Hepatocyte (in vitro differentiated cells): ENCODE measurements at regions not wholly inside any gene's neighbourhood (a gene's known extent, or its start where the extent isn't known, plus 50 kb on each side); places are given as distances from the start of the nearest gene placed in this dataset.
A peak's percentile ranks its signal among the peaks of the same experiment; 100 is the strongest.

Source experiments
- DNase-seq: peaks from one replicate; pipeline ENCODE4 v3.0.0-alpha.2; 2016; ENCODE audit warnings: low spot score
- H2AFZ ChIP-seq: fragments of 200-600 bp; sonication (generic); 2 replicates; pipeline ENCODE4 v1.6.0; 2016; ENCODE audit warnings: antibody characterized with exemption, mild to moderate bottlenecking
- H3K27ac ChIP-seq: fragments of 200-600 bp; sonication (generic); 2 replicates; pipeline ENCODE4 v1.5.1; 2016; ENCODE audit warnings: mild to moderate bottlenecking
- H3K27me3 ChIP-seq: fragments of 200-600 bp; sonication (generic); 2 replicates; pipeline ENCODE4 v1.6.1; 2016
- H3K36me3 ChIP-seq: fragments of 200-600 bp; sonication (generic); replicated peaks from 2 replicates; pipeline ENCODE4 v1.5.1; 2016; ENCODE audit warnings: low read depth; ENCODE audit not compliant: insufficient read depth
- H3K4me1 ChIP-seq: fragments of 200-600 bp; sonication (generic); 2 replicates; pipeline ENCODE4 v1.5.1; 2016; ENCODE audit warnings: mild to moderate bottlenecking, moderate library complexity; ENCODE audit not compliant: insufficient read depth
- H3K4me2 ChIP-seq: fragments of 200-600 bp; sonication (generic); 2 replicates; pipeline ENCODE4 v1.6.0; 2016
- H3K4me3 ChIP-seq: fragments of 200-600 bp; sonication (generic); 2 replicates; pipeline ENCODE4 v1.5.1; 2016; ENCODE audit warnings: mild to moderate bottlenecking
- H3K79me2 ChIP-seq: fragments of 200-600 bp; sonication (generic); 2 replicates; pipeline ENCODE4 v1.6.0; 2017; ENCODE audit warnings: mild to moderate bottlenecking
- H3K9me2 ChIP-seq: fragments of 200-600 bp; sonication (generic); replicated peaks from 2 replicates; pipeline ENCODE4 v1.6.0; 2017; ENCODE audit warnings: mild to moderate bottlenecking; ENCODE audit not compliant: insufficient read depth
- H3K9me3 ChIP-seq: fragments of 200-600 bp; sonication (generic); 2 replicates; pipeline ENCODE4 v1.5.1; 2016; ENCODE audit warnings: low read depth, mild to moderate bottlenecking
- H4K20me1 ChIP-seq: fragments of 200-600 bp; sonication (generic); 2 replicates; pipeline ENCODE4 v1.6.0; 2016; ENCODE audit warnings: mild to moderate bottlenecking; ENCODE audit not compliant: insufficient read depth, poor library complexity, severe bottlenecking
- EZH2 ChIP-seq: fragments of 200-600 bp; sonication (generic); IDR thresholded peaks from 2 replicates; pipeline ENCODE4 v1.6.1; 2016; ENCODE audit warnings: antibody characterized with exemption, mild to moderate bottlenecking, borderline replicate concordance
- EZH2phosphoT487 ChIP-seq: fragments of 200-600 bp; sonication (generic); IDR thresholded peaks from one replicate; pipeline ENCODE4 v1.6.1; 2018; ENCODE audit warnings: antibody characterized with exemption, mild to moderate bottlenecking, low read depth, moderate library complexity; ENCODE audit not compliant: unreplicated experiment, severe bottlenecking
- WGBS: methylation state at CpG from one replicate; pipeline ENCODE4 v1.1.6; 2016; ENCODE audit warnings: low lambda C conversion rate; ENCODE audit errors: missing lambda C conversion rate; 5-methylcytosine and 5-hydroxymethylcytosine counted together
- TF ChIP-seq, protein P1 (sequence below): fragments of 200-600 bp; sonication (generic); IDR thresholded peaks from 2 replicates; pipeline ENCODE4 v1.5.1; 2016; ENCODE audit warnings: antibody characterized with exemption, mild to moderate bottlenecking; ENCODE audit not compliant: poor library complexity

- no peaks in the 10 kb centered on the region for H3K4me1 ChIP-seq
- no peaks in the 10 kb centered on the region for H4K20me1 ChIP-seq
- no peak overlapping the region for H2AFZ ChIP-seq
- H3K36me3 ChIP-seq, result no peaks in the 10 kb centered on the region
- H3K9me2 ChIP-seq, result no peaks in the 10 kb centered on the region
- H3K27me3 ChIP-seq, result no peaks in the 10 kb centered on the region
- H3K9me3 ChIP-seq, result no peaks in the 10 kb centered on the region
- peak overlapping the region; percentile 12 for H3K27ac ChIP-seq
- 62% methylated on average over 11 of the region's 11 CpGs for WGBS
- H3K79me2 ChIP-seq, result no peaks in the 10 kb centered on the region
- TF ChIP-seq, protein P1, sequence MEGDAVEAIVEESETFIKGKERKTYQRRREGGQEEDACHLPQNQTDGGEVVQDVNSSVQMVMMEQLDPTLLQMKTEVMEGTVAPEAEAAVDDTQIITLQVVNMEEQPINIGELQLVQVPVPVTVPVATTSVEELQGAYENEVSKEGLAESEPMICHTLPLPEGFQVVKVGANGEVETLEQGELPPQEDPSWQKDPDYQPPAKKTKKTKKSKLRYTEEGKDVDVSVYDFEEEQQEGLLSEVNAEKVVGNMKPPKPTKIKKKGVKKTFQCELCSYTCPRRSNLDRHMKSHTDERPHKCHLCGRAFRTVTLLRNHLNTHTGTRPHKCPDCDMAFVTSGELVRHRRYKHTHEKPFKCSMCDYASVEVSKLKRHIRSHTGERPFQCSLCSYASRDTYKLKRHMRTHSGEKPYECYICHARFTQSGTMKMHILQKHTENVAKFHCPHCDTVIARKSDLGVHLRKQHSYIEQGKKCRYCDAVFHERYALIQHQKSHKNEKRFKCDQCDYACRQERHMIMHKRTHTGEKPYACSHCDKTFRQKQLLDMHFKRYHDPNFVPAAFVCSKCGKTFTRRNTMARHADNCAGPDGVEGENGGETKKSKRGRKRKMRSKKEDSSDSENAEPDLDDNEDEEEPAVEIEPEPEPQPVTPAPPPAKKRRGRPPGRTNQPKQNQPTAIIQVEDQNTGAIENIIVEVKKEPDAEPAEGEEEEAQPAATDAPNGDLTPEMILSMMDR, result no peak
- no peak for TF ChIP-seq EZH2
- TF ChIP-seq EZH2phosphoT487, result no peak
- H3K4me2 ChIP-seq, result no peak overlapping the region
- H3K4me3 ChIP-seq, result no peak overlapping the region
- DNase-seq, result no peak
These were observed 164.3 kb downstream of the MIS18A start for GRCh38 chr21:32114419-32115035.

- no peak for DNase-seq
- Histone ChIP-seq H3K36me3 (no peaks in the 10 kb centered on the region), H3K4me3 (no peak overlapping the region), H3K9me3 (no peaks in the 10 kb centered on the region), H3K9me2 (no peaks in the 10 kb centered on the region), H3K4me1 (no peaks in the 10 kb centered on the region), H3K27me3 (no peaks in the 10 kb centered on the region), H2AFZ (no peak overlapping the region), H3K27ac (no peak overlapping the region), H3K4me2 (no peak overlapping the region), H4K20me1 (no peaks in the 10 kb centered on the region), H3K79me2 (no peaks in the 10 kb centered on the region)
- TF ChIP-seq EZH2phosphoT487 (no peak), EZH2 (no peak)
- TF ChIP-seq, protein P1, result no peak
- 91% methylated on average over 3 of the region's 3 CpGs for WGBS
These were observed 165.4 kb downstream of the MIS18A start for GRCh38 chr21:32113486-32113885.

DNA sequence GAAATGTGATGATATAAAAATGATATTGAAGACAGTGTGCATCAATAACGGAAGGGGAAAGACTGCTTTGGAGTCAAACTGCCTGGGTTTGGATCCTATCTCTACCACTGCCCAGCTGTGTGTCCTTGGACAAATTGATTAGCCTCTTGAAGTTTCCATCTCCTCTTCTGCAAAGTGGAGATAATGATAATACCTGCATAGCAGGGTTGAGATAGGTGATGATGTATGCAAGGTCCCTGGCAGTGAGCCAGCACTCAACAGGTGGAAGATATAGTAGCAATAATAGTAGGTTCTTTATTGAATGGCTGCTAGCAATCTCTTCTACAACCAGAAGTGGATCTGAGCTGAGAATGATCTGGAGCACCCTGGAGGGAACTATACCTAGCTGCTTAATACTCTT lies 166.7 kb downstream of the MIS18A start:
- TF ChIP-seq EZH2 (no peak), EZH2phosphoT487 (no peak)
- TF ChIP-seq, protein P1, result no peak
- 100% methylated on average over 1 of the region's 1 CpG for WGBS

GRCh38 chr21:32108566-32108965 lies 170.3 kb downstream of the MIS18A start:
- Histone ChIP-seq H3K79me2 (no peaks in the 10 kb centered on the region), H3K27ac (no peak overlapping the region), H3K4me2 (no peak overlapping the region), H3K36me3 (no peaks in the 10 kb centered on the region), H3K27me3 (no peaks in the 10 kb centered on the region), H3K9me2 (no peaks in the 10 kb centered on the region), H3K4me3 (no peak overlapping the region), H2AFZ (no peak overlapping the region), H3K4me1 (no peaks in the 10 kb centered on the region), H3K9me3 (no peaks in the 10 kb centered on the region), H4K20me1 (no peaks in the 10 kb centered on the region)
- TF ChIP-seq EZH2phosphoT487 (no peak), EZH2 (no peak)
- TF ChIP-seq, protein P1, result no peak
- WGBS, result 99% methylated on average over 2 of the region's 2 CpGs
- no peak for DNase-seq

More for the DNA sequence above, 166.7 kb downstream of the MIS18A start:
- Histone ChIP-seq H3K4me1 (no peaks in the 10 kb centered on the region), H3K27me3 (no peaks in the 10 kb centered on the region), H2AFZ (no peak overlapping the region), H4K20me1 (no peaks in the 10 kb centered on the region), H3K79me2 (no peaks in the 10 kb centered on the region), H3K4me2 (no peak overlapping the region), H3K9me3 (no peaks in the 10 kb centered on the region), H3K4me3 (no peak overlapping the region), H3K27ac (no peak overlapping the region), H3K36me3 (no peaks in the 10 kb centered on the region), H3K9me2 (no peaks in the 10 kb centered on the region)
- DNase-seq, result no peak
